Esophagus muscularis mucosa (tissue), 4 donors: ENCODE measurements at regions not wholly inside any gene's neighbourhood (a gene's known extent, or its start where the extent isn't known, plus 50 kb on each side); places are given as distances from the start of the nearest gene placed in this dataset.

Experiments used
- CTCF ChIP-seq, 3 experiments: fragments of 200-600 bp in 2 of 3; fragments of 450-650 bp in 1 of 3; sonication (generic) in 2 of 3; IDR thresholded peaks; one replicate each; pipeline ENCODE4 v1.5.1; 2017 to 2019; ENCODE audit warnings: antibody characterized with exemption in 3 of 3, mild to moderate bottlenecking in 2 of 3, moderate library complexity in 1 of 3
- EP300 ChIP-seq: sonication (generic); formaldehyde crosslinking; IDR thresholded peaks from one replicate; pipeline ENCODE4 v1.6.1; 2017; ENCODE audit warnings: antibody characterized with exemption
- POLR2A ChIP-seq: fragments of 450-650 bp; IDR thresholded peaks from one replicate; pipeline ENCODE4 v1.6.1; 2017; ENCODE audit warnings: antibody characterized with exemption, moderate library complexity, mild to moderate bottlenecking, low read depth
- POLR2AphosphoS5 ChIP-seq, 2 donors: sonication (generic); formaldehyde crosslinking; IDR thresholded peaks; one replicate each; pipeline ENCODE4 v1.6.1; 2017; ENCODE audit warnings: antibody characterized with exemption in 2 of 2

DNA sequence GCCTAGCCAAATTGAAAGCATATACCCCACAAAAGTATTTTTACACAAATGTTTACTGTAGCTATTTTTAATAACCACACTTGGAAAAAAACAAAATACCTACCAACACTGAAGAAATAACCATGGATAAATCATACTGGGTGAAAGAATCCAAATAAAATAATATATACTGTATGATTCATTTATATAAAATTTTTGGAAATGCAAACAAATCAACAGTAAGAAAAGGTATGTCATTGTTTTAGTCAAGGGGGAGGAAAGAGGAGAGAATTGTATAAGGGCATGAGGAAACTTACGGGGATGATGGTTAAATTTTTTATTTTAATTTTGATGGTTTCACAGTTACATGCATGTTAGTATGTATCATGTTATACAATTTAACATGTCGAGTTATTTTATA, 557.8 kb downstream of the TECRL start:
- TF ChIP-seq POLR2A, result no peak
- no peak for TF ChIP-seq CTCF (IDR thresholded peaks at IDR 0.05)
- TF ChIP-seq EP300, result no peak
- no peak for TF ChIP-seq POLR2AphosphoS5 (IDR thresholded peaks at IDR 0.05)
